CD4-positive, alpha-beta T cell treated with Interleukin-21 for 1 hour (primary cell): ENCODE measurements at regions not wholly inside any gene's neighbourhood (a gene's known extent, or its start where the extent isn't known, plus 50 kb on each side); places are given as distances from the start of the nearest gene placed in this dataset.

Experiments used
- DNase-seq: peaks from one replicate; pipeline ENCODE4 v3.0.0-alpha.2; 2020

DNA sequence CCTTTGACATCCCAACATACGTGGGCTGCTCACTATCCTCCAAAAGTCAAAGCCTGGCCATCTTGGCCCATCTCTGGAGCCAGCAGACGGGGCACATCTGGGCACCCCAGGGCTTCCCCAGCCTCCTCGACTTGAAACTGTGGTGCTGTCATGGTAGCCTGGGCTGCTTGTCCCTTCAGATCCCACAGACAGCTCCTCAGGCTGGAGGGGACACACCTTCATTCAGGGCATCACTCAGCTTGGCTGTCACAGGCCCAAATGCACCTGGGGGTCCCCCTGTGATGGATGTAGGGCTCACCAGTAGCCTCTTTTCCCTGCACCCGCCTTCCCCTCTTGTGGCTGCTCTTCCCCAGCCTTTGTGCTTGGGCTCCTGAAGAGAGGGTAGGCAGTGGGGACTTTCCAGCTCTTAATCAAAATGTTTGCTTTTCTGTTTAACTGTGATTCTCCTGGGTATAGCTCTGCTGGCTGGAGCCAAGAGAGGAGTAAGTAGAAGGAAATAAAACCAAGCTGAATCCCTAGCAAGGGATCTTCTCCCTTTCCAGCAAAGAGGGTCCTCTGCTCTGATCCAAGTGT lies 92.3 kb downstream of the GYPC start:
- DNase-seq = no peak

DNA sequence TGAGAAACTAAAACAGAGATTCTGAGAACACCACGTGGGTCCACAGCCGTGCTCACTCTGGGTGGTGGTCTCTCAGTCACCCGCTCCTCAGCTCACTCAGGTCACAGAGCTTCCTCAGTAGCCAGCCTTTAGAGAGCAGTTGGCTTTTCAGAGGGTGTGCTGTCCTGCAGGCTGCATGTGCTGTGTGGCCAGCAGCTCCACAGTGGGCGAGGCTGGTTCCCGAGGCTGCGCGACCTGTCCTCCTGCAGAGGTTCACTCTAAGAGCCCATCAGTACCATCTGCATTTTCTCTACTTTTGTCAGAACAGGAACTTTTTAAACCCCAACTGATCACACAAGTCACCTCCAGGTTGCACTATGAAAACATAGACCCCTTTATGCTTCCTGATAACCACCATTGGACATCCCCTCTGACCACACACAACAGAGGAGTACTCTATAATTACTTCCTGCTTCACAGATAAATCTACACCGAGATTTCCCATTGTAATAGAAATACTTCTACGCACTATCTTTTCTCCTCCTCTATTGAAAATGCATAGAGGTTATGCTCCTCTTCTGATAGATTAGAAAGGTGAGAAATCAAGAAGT lies 93.1 kb downstream of the GYPC start:
- no peak for DNase-seq

- DNase-seq = peak; percentile 21
Observed at GRCh38 chr2:126749537-126749936, 93.6 kb downstream of the GYPC start.

DNA sequence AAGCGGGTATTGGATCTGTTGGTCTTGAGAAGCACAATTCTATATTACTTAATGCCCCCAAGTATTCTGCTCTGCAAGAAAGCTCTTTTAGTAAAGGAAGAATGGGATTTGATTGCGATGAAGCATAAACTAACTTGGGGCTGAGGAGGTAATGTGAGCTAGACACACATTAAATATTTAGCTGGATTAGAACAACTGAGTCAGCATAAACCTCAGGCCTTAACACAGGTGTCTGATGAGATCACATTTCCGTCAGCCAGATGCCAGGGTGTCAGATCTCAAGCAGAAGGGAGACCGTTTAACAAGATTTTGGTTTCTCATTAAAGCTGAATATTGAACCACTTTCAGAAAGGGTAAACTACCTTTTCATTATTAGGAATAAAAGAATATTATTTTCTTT lies 94.5 kb downstream of the GYPC start:
- no peak for DNase-seq

DNA sequence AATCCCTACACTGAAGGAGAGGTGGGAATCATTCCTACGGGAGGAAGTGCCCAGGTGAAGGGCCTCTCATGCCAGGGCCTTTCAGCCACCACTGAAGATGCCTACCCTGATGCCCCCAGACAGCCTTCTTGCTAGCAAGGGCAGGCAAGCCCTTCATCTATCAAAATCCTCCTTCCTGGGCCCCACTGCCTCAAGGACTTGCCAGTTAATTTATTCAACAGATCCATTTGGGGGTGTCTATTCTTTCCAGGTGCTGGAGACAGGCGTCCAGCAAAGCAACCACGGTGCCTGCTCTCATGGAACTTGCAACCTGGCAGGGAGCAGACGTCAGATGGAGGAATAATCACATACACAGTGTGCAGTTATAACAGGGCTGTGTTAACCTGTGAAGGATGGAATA lies 95.5 kb downstream of the GYPC start:
- no peak for DNase-seq

GRCh38 chr2:126752876-126753275 lies 96.9 kb downstream of the GYPC start:
- no peak for DNase-seq

- no peak for DNase-seq
Observed at GRCh38 chr2:126753501-126754212, 97.7 kb downstream of the GYPC start.

DNA sequence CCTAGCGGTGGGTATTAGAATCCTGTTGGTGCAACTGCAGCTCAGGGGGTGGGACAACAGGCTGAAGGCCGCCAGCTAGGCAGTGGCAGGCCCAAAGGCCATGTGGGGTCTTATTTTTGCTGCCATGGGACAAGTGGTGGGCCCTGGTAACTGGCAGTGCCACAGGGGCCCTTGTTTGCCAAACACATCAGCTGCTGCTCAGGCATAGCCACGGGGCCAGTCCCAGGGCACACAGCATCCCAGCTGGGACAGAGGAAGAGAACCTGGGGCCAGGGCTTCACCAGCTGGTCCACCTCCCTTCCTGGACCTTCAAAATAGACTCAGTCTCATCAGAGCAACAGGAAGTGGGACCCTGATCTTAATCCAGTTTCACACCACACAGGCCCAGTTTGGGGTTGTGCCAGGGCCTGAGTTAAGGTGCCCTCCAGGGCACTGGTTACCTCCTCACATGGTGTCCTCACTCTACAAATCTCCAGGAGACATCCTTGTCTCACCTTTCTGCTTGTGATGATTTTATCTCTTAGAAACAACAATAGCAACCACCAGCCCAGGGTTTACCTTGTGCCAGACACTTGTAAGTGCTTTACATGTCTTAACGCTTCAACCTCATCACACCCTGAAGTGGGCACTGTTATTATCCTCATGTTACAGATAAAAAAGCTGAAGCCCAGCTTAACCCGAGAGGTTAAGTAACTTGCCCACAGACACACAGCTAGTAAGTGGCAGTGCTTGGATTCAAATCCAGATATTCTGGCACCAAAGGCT lies 98.5 kb downstream of the GYPC start:
- no peak for DNase-seq

- DNase-seq = no peak
Observed at GRCh38 chr2:126756125-126756524, 100.2 kb downstream of the GYPC start.

- DNase-seq = no peak
Observed at GRCh38 chr2:126761256-126761980, 105.5 kb downstream of the GYPC start.

GRCh38 chr2:126761981-126762878 lies 106.3 kb downstream of the GYPC start:
- DNase-seq = peak; percentile 51

GRCh38 chr2:126764686-126765265 lies 108.8 kb downstream of the GYPC start:
- DNase-seq = no peak

DNA sequence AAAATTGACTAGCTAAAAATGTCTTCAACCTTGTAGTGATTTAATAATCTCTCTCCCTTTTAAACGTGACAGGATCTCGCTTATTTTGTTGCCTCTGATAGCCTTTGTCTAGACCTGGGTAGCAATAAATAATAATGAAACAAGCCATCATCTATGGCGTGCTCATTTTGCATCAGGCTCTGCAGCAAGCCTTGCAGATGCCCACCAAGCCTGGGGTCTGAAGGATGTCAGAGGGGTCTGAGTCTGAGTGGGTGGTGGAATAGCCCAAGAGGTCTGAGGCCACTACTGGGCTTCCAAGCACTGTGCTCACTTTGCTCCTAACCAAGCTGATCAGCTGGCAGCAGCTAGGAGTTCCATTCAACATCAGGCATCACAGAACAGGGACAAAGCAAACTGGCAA lies 109.4 kb downstream of the GYPC start:
- DNase-seq = no peak

DNA sequence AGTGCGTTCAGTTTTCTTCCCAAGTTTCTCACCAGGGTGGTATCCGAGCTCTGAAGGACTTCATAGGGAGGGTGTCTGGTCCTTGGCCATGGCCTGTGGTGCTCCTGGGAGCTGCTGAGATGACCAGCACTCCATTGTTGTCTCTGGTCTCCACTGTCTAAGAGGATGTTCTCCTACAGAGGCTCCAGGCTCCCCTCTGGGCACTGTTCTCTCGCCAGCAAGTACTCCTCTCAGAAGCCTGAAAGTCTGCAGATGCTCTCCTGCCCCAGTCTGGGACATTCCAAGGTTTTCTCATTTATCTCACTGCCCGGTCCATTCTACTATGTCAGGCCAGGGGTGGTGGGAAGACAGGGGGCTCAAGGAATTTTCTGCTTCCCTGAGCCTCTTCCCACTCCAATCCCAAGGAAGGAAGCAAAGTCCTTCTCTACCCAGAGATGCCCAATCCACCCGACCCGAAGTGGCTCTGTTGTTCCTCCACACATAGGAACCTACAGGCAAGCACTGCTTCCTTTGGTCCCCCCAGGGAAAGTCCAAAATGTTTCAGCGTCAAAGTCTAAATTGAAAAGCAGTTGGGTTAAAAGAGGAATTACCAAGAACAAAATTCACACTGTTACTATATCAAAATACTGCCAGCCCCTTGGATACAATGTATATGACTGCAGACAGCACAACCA lies 110.5 kb downstream of the GYPC start:
- DNase-seq = no peak

DNA sequence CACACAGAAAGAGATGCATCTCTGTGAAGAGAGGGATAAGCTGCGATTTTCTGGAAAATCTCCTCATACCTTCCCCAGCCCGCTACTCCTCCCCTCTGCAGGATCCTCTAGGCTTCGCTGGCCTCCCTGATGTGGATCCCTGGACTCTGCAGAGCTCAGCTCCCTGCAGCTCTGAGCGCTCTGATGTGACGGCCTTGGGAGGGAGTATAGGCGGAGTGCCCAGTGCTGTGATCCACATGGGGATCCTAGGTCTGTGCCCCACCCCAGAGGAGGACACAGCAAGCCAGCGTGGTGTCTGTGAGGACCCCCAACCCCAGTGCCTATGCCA lies 111.0 kb downstream of the GYPC start:
- no peak for DNase-seq

DNA sequence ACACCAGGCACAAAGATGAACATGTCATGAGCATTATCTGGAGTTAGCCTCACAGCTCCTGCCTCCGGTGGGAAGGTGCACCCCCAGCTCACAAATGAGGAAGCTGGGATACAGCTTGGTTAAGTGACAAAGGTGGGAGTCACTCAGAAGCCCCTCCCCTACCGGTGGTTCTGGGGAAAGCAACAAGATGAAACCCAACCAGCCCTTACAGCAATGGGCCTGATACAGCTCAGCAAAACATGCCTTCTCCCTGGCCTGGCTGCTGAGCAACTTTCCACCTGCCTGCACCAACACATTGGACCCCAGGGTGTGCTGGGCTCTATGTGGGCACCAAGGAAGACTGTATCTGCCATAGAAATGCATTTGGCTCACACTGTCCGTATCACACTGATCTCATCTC lies 113.2 kb downstream of the GYPC start:
- no peak for DNase-seq

- no peak for DNase-seq
Observed at GRCh38 chr2:126770466-126770865, 114.5 kb downstream of the GYPC start.

GRCh38 chr2:126771094-126771493 lies 115.1 kb downstream of the GYPC start:
- DNase-seq = no peak

DNA sequence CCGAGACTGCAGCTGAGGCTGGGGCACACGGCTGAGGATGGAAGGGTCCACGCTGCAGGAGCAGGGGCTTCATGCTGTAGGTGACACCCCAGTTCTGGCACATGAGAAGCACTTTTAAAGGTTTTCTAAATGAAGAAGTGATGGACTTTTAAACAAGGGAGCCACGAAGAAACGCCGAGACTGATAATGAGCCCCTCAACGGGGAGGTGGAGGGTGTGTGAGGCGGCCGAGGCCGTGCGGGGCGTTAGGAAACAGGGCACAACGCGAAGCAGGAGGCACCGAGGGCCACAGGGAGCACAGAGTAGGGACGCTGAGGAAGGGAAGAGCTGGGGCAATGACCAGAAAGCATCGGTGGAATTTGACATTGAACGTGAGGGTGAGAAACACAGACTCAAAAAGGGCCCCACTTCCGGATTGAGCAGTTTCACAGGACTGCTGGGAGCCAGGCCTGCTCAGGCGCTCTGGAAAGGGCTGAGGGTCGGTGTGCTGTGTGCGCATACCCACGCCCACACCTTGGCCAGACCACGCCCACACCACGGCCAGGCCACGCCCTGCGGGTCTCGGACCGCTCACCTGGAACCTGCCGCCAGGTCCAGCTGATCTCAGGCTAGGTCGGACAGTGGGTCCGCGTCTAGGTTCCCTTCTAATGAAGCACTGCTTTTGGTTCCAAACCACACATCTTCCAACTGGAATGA lies 115.7 kb downstream of the GYPC start:
- no peak for DNase-seq

DNA sequence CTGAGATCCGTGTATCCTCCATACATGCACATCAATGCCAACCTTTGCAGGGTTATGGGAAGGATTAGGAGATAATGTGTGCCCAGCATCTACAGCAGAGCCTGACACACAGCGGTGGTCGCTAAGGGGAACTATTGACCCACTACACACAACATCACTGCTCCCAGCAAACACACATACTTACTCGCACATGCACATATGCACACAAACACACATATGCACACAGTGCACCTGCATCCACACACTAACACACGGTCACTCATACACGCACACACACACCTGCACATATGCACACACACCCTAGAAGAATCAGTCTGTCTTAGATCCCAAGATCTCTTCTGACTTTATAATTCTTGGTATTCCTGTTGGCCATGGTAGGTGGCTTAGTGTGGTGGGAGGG lies 118.3 kb downstream of the GYPC start:
- DNase-seq = no peak

- DNase-seq = no peak
Observed at GRCh38 chr2:126774761-126775160, 118.8 kb downstream of the GYPC start.
